GM12874 (cell line): ENCODE measurements at regions not wholly inside any gene's neighbourhood (a gene's known extent, or its start where the extent isn't known, plus 50 kb on each side); places are given as distances from the start of the nearest gene placed in this dataset.

Source experiments
- CTCF ChIP-seq: IDR thresholded peaks from 2 replicates; pipeline ENCODE4 v1.5.1; 2011; ENCODE audit warnings: low read depth, mild to moderate bottlenecking, control low read depth, low read length, moderate library complexity; ENCODE audit not compliant: insufficient read depth

DNA sequence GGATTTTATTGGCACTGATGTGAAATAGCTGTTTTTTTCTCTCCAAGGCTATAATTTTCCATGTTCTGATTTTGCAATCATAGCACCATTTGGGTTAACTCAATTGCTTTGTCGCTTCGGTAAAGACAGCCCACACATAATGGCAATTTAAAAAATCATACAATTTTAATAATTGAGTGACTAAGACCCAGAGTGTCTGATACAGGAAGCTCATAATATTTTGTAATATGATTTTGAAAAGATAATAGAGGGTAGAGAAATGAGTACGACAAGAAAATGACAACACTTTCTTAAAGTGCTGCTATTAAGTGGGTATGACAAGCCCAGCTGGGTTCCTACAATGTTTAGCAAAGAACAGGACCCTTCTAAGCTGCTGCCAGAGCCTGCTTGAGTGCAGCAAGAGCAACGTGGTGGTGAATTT is 439.1 kb downstream of the METTL15 start:
- TF ChIP-seq CTCF: no peak

- TF ChIP-seq CTCF: no peak
These were observed 437.3 kb downstream of the METTL15 start for GRCh38 chr11:28545536-28545935.

- no peak for TF ChIP-seq CTCF
These were observed 434.4 kb downstream of the METTL15 start for GRCh38 chr11:28542561-28542960.

DNA sequence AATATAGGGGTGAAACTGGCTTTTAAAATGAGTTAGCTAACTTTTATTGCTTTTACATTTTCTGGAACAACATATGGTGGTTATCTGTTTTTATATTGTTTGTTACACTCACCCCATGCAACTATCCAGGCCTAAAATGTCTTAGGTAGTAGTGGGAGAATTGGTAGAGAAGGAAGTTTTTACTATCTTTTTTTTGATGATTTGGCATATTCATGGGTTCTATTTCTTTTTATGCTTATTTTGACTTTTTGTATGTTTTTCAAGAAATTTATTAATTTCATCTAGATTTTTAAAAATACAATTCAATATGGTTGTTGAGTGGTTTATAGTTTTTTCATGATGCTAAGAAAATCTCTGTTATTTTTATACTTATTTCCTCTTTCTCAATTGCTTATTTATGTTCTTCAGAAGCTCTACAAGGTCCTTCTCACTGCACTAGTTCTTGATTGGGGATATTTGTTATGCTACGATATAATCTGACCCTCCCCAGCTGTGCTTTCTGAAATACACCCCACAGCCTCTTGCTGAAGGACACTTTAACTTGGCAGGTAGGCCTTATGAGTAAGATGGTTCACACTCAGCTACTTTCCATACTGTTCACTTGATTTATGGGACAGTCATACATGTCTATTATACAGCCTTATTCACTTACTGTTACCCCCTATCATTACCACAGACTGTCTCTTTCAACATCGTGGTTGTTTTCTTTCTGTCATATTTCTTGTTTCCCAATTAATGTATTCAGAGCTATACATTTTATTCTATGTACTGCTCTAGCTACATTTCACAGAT is 431.2 kb downstream of the METTL15 start:
- no peak for TF ChIP-seq CTCF

GRCh38 chr11:28537822-28538221 is 429.6 kb downstream of the METTL15 start:
- TF ChIP-seq CTCF: no peak

GRCh38 chr11:28536504-28537267 is 428.5 kb downstream of the METTL15 start:
- TF ChIP-seq CTCF: no peak

DNA sequence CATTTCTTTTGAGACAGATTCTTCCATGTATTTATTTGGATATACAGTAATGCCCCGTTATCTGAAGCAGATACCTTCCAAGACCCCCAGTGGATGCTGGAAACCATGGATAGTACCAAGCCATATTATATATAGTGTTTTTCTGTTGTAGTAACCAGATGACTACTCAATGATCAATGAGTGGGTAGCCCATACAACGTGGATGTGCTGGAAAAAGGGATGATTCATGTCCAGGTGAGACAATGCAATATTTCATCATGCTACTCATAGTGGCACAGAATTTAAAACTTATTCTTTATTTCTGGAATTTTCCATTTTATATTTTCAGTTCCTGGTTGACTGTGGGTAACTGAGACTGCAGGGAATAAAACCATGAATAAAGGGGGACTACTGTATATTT is 427.5 kb downstream of the METTL15 start:
- no peak for TF ChIP-seq CTCF
